ENCODE measurements at regions not wholly inside any gene's neighbourhood (a gene's known extent, or its start where the extent isn't known, plus 50 kb on each side); places are given as distances from the start of the nearest gene placed in this dataset.

DNA sequence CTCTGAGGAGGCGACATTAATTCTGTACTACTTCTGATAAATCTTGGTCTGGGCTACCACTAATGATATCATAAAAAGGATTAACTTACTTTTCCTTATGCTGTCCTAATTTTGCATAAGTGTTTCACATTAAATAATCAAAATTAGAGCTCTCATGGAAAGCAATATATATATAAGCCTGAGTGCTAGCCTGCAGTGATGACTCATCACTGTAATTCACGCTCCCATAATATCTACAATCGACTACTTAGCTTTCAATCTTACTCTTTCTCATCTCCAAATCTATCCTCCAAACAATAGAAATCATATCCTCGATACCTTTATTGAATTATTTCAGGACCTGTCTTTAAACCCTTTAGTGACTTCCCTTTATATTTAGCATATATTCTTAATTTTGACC lies 701.3 kb downstream of the RERGL start:
- no peak for TF ChIP-seq EZH2 (optimal IDR thresholded peaks at IDR 0.05; ENCODE audit: low read depth, low read length)
- TF ChIP-seq, protein P1, sequence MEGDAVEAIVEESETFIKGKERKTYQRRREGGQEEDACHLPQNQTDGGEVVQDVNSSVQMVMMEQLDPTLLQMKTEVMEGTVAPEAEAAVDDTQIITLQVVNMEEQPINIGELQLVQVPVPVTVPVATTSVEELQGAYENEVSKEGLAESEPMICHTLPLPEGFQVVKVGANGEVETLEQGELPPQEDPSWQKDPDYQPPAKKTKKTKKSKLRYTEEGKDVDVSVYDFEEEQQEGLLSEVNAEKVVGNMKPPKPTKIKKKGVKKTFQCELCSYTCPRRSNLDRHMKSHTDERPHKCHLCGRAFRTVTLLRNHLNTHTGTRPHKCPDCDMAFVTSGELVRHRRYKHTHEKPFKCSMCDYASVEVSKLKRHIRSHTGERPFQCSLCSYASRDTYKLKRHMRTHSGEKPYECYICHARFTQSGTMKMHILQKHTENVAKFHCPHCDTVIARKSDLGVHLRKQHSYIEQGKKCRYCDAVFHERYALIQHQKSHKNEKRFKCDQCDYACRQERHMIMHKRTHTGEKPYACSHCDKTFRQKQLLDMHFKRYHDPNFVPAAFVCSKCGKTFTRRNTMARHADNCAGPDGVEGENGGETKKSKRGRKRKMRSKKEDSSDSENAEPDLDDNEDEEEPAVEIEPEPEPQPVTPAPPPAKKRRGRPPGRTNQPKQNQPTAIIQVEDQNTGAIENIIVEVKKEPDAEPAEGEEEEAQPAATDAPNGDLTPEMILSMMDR (IDR thresholded peaks at IDR 0.05; ENCODE audit: low read length): no peak

Data from MM.1S (cell line).